HG03196 (cell line): ENCODE measurements at regions not wholly inside any gene's neighbourhood (a gene's known extent, or its start where the extent isn't known, plus 50 kb on each side); places are given as distances from the start of the nearest gene placed in this dataset.

ENCODE experiments used
- ATAC-seq: cut with Tn5 transposase; IDR thresholded peaks from one replicate; pipeline ENCODE4 v1.9.1; 2021; ENCODE audit not compliant: unreplicated experiment

GRCh38 chr3:76177610-76178009 lies 392.3 kb upstream of the ZNF717 start:
- no peak for ATAC-seq

DNA sequence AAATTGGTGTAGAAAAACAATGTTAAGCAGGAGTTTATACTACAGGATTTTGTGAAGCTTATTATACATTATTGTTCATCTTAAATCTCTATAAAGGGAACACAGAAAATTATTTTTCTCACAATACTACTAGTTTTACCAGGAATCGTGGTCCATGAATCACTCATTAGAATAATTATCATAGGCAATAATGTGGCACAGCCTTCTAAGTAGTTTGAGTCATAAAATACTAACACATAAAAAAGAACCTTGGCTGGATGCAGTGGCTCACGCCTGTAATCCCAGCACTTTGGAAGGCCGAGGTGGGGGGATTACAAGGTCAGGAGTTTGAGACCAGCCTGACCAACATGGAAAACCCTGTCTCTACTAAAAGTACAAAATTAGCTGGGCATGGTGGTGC lies 393.1 kb upstream of the ZNF717 start:
- ATAC-seq = no peak

GRCh38 chr3:76181213-76181612 lies 395.9 kb upstream of the ZNF717 start:
- ATAC-seq = no peak

DNA sequence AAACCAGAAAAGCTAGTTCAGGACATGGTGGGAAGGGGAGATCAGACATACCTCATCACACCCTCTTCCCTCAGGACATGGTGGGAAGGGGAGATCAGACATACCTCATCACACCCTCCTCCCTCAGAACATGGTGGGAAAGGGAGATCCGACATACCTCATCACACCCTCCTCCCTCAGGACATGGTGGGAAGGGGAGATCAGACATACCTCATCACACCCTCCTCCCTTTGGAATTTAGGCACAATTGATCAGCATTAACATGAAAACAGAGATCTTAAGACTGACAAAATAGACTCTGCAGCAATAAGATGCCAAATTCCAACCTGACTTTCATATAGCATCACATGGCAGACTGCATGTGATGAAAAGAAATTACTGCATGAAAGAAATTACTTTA lies 412.7 kb upstream of the ZNF717 start:
- ATAC-seq = no peak

DNA sequence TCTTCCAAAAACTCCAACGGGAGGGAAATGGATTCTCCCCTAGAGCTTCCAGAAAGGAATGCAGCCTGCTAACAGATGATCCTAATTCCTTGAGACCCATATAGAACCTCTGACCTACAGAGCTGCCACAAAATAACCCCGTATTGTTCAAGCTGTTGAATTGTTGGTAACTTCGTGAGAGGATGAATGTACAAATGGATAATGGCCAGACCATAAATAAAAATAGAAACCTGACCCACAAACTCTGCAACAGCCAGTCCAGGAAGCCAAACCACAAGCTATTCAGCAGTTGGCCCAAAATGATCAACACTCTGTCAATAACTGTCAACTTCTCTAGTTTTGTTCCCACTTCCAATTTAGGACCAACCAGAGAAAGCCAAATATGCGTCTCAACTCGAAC lies 414.0 kb upstream of the ZNF717 start:
- no peak for ATAC-seq

DNA sequence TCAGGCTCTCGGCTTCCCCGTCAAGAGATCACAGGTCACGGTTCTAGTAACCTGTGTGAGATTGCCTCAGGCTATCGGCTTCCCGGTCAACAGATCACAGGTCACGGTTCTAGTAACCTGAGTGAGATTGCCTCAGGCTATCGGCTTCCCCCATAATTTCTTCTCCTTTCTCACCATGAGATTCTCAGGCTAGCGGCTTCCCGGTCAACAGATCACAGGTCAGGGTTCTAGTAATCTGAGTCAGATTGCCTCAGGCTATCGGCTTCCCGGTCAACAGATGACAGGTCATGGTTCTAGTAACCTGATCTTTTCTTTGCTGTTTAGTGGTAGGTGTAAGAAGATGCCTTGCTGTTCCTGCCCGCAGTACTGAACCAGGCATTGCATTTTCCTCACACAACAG lies 418.2 kb upstream of the ZNF717 start:
- ATAC-seq = no peak

DNA sequence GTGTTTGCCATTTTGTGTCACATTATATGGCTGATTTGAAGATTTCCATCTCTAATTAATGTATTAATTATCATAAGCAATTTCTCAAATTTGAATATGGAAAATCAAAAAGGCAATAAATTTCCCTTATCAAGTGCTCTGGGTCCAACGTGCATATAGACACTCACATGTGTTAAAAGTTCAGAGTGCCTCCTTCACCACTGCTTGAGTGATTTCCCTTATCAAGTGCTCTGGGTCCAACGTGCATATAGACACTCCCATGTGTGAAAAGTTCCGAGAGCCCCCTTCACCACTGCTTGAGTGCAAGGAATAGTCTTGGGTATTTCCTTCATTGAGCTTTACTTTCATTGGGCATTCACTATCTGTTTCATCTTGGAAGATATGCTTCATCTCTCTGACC lies 421.0 kb upstream of the ZNF717 start:
- ATAC-seq = no peak

- no peak for ATAC-seq
Observed at GRCh38 chr3:76212679-76213078, 427.3 kb upstream of the ZNF717 start.

DNA sequence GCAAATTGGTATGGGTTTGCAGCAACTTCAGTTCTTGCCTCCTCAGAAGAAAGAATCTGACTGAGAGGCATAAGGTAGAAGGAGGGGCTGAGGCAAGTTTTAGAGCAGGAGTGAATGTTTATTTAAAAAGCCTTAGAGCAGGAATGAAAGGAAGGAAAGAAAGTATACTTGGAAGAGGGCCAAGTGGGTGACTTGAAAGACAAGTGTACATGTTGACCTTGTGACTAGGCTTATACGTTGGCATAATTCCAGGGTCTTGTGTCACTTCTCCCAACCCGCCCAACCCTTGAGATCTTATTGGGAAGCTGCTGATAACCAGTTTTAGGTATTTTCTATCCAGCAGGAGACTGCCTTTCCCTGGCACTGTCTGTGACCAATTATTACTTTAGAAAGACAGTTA lies 436.9 kb upstream of the ZNF717 start:
- no peak for ATAC-seq

- no peak for ATAC-seq
Observed at GRCh38 chr3:76231258-76231657, 445.9 kb upstream of the ZNF717 start.

GRCh38 chr3:76242886-76243753 lies 457.8 kb upstream of the ZNF717 start:
- no peak for ATAC-seq

GRCh38 chr3:76245073-76245472 lies 459.7 kb upstream of the ZNF717 start:
- no peak for ATAC-seq

DNA sequence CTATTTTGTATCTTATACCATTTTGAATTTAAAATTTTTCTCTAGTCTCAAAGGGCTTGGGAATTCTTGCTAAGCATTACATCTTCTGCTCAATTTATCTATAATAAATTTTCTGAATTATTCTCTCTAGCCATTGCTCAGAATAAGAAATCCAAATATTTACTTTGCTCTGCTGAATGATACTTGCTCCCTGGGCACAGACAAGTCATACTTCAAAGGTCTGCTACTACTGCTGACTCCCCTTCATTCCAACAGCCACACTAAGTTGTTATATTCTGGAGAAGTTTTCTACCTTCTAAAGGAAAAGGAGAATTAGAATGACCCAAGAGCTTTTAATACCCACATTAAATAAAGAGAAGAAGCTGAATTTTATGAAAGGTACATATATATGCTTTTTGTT lies 460.3 kb upstream of the ZNF717 start:
- ATAC-seq = no peak

DNA sequence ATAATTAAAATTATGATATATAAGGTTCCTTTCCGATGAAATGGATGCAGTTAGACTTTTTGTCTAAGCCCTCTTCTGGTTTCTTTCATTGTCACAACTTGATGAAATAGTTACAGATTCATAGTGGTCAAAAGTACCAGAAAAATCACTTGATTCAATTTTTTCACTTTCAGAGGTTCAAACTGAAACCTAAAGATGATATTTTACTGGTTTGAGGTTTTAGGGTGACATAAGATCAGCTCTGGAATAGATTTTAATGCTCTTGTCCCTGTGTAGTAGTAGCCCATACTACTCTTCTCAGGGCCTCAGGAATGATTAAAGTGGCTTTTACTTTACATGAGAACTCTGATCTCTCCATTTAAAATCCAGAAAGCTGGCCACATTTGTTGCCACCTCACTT lies 479.1 kb upstream of the ZNF717 start:
- ATAC-seq = no peak

- ATAC-seq = no peak
Observed at GRCh38 chr3:76264911-76265310, 479.6 kb upstream of the ZNF717 start.

DNA sequence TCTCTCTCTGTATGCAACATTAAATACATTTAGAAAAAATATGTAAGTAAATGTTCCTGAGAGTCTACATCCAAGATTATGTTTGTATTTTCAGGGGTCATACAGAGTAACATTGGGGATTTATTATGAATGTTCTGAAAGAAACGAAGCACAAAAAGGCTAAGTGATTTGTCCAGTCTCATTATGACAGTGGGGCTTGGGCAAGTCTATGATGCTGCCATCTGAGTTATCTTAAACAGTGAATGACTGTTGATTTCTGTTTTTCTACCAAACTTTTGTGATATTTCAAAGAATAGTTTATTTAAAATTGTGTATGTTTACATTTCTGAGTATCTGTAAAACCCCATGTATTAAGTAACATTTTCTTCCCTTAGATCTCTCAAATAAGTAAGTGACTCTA lies 481.2 kb upstream of the ZNF717 start:
- ATAC-seq = no peak

- ATAC-seq = no peak
Observed at GRCh38 chr3:76267851-76268380, 482.6 kb upstream of the ZNF717 start.

DNA sequence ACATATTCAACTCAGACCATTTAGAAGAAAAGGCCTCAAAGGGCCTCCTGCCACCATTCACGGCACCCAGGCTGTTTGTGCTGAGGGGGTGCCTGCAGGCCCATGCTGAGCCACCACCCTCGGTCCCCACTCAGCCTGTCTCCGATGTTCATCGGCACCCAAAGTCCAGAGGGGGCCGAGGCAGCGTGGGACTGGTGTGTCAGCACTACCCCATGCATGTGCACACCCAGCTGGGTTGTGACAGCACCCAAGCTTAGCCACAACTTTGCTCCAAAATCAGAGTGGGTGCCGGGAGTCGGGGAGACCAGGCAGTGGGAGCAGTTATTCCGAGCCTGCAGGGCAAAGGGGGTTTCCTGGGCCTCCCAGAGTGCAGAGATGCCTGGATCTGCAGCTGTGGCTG lies 508.5 kb upstream of the ZNF717 start:
- no peak for ATAC-seq

DNA sequence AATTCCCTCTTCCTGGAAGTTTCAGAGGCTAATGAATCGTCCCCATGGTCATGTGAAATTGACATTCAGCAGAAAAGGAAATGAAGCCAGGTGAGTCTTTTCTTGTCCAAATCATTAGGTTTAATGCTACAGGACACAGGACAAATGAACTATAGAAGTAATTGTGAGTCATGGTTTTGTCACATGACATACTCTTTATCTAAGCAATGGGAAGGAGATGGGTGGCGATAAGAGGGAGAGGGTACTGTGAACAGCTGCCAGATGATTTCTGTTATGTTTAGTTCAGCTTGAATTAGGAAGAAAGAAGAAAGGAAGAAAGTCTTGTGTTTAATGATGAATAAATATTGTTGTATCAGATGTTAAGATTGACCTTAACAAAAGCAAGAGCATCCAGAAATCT lies 515.4 kb upstream of the ZNF717 start:
- no peak for ATAC-seq

DNA sequence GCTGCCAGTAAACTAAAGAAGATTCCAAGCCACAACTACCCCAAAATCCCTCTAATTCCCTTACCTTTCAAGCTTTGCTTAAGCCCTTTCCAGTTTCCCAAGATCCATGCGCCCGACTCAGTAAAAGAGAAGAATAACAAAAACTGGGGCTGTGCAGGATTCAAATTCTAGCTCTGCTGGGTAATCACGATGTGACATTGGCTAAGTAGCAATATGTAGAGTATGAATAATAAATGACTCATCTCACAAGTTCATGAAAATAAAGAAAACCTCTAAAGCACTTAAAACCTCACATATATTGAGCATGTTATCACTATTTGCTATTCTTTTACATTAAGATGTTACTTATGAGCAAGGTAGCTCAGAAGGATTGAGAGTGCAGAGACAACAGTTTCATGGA lies 522.2 kb upstream of the ZNF717 start:
- ATAC-seq = no peak

GRCh38 chr3:76308541-76308940 lies 523.2 kb upstream of the ZNF717 start:
- no peak for ATAC-seq

DNA sequence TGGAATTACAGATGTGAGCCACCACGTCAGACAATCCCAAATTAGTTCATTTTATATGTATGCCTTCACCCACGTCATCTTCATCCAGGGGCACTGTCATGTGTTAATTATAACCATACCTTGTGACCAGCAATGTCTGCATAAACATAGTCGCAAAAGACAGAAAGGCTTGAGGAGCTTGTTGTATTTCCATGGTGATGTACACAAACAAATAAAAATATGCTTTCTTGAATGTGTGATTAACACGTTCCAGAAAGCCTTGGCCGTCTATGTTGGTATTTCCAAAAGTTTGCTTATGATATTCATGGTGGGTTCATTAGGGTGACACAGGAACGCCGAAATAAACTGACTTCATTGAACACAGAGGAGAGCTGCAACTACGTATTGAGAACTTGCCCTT lies 524.7 kb upstream of the ZNF717 start:
- no peak for ATAC-seq

DNA sequence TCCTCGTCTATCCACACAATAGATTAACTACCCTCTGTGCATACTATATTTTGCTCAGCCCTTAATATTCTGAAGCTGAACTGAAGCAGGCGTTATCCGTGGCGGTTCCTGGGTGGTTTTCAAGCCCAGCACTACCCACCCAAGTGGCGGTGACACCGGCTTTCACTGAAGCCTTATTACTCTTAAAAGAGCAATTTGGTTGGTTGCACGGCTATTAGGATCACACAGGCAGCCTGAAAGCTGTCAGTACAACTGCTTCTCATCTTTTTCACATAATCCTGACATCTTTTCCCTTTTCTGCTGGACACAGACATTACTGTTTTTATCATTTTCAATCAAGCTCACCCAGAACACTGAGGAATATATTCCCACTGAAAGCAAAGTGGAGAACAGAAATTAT lies 525.3 kb upstream of the ZNF717 start:
- ATAC-seq = no peak
